Mucosa of descending colon (tissue), 3 donors: ENCODE measurements at regions not wholly inside any gene's neighbourhood (a gene's known extent, or its start where the extent isn't known, plus 50 kb on each side); places are given as distances from the start of the nearest gene placed in this dataset.

ENCODE experiments used
- ATAC-seq: fragments of 200-7000 bp; cut with Tn5 transposase; one replicate; pipeline ENCODE4 v1.9.1; 2020; ENCODE audit warnings: mild to moderate bottlenecking, moderate library complexity
- DNase-seq, 3 donors: peaks; one replicate each; pipeline ENCODE4 v3.0.0-alpha.2; 2020
- H3K36me3 ChIP-seq: fragments of 200-600 bp; one replicate; pipeline ENCODE4 v1.8.0; 2021; ENCODE audit warnings: low read depth, mild to moderate bottlenecking
- H3K4me1 ChIP-seq: fragments of 200-600 bp; one replicate; pipeline ENCODE4 v1.8.0; 2021; ENCODE audit warnings: low read depth, mild to moderate bottlenecking
- H3K4me3 ChIP-seq: fragments of 200-600 bp; one replicate; pipeline ENCODE4 v1.8.0; 2021; ENCODE audit warnings: mild to moderate bottlenecking
- H3K9me3 ChIP-seq: fragments of 200-600 bp; one replicate; pipeline ENCODE4 v1.8.0; 2021; ENCODE audit warnings: mild to moderate bottlenecking
- intact Hi-C, 2 donors: fragments of 100-400 bp; cut with DNase I in 1 of 2; cut with micrococcal nuclease in 1 of 2; formaldehyde crosslinking; loops; one replicate each; pipeline versions ENCODE4 v1.11.0 to v1.11.1; 2022; cut with DNase I, micrococcal nuclease
- TF ChIP-seq, protein P1 (sequence below): fragments of 200-600 bp; IDR thresholded peaks from one replicate; pipeline ENCODE4 v1.8.0; 2022; ENCODE audit warnings: antibody characterized with exemption, mild to moderate bottlenecking
- donor health status: DM: no; HTN: no; CAD: no; lungs with moderate emphysema.
- donor health status: DM: no; HTN: no; CAD: no.
- donor health status: DM: no; HTN: yes; CAD: no.

DNA sequence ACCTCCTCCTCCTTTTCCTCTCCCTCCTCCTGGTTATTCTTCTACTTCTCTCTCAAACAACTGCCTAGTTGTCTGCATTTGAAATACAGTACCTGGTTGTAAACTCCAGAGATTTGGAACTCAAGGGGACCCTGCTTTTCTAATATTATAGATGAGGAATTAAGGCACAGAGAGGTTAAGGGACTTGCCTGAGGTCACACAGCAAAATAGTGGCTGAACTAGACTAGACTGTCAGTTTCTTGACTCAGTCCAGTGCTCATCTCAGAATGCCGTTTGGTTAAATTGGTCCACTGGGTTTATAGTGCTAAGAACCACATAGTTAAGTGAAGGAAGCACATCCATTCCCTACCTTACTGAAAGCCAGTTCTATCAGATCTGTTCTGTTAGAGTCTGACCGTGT is 105.9 kb upstream of the VASH1 start:
- no peak for DNase-seq
- no peak for ATAC-seq
- Histone ChIP-seq H3K36me3 (no peaks in the 10 kb centered on the region), H3K4me3 (no peak overlapping the region), H3K9me3 (peaks cover 9% of the 10 kb centered on the region), H3K4me1 (no peaks in the 10 kb centered on the region)
- intact Hi-C loops = loop anchor here in 1 of 2 donors (10.0 kb wide), 1 partner anchor 601 kb away; no protein-coding TSS in a partner anchor
- TF ChIP-seq, protein P1, sequence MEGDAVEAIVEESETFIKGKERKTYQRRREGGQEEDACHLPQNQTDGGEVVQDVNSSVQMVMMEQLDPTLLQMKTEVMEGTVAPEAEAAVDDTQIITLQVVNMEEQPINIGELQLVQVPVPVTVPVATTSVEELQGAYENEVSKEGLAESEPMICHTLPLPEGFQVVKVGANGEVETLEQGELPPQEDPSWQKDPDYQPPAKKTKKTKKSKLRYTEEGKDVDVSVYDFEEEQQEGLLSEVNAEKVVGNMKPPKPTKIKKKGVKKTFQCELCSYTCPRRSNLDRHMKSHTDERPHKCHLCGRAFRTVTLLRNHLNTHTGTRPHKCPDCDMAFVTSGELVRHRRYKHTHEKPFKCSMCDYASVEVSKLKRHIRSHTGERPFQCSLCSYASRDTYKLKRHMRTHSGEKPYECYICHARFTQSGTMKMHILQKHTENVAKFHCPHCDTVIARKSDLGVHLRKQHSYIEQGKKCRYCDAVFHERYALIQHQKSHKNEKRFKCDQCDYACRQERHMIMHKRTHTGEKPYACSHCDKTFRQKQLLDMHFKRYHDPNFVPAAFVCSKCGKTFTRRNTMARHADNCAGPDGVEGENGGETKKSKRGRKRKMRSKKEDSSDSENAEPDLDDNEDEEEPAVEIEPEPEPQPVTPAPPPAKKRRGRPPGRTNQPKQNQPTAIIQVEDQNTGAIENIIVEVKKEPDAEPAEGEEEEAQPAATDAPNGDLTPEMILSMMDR = no peak

DNA sequence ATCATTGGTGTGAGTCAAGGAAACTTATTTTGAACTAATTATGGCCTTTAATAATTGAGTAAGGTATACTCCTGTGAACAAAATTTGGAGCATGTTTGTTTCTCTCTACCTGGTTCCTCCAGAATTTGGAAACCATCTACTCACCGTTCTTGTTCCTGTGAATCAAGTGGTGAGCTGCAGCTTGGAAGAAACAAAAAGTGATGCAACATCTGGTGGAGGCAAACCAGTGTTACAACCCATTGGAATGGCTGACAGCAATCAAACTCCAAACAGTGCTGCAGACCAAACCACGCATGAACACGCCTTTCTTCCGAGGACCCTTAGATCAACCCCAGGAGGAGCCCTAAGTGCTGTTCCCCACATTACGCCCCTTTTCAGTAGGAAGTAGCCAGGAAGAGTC is 104.7 kb upstream of the VASH1 start:
- H3K4me1 ChIP-seq = no peaks in the 10 kb centered on the region
- intact Hi-C loops = loop anchor here in 1 of 2 donors (10.0 kb wide), 1 partner anchor 602 kb away; no protein-coding TSS in a partner anchor
- no peak for ATAC-seq
- TF ChIP-seq, protein P1 = no peak
- H3K4me3 ChIP-seq = no peak overlapping the region
- peaks cover 9% of the 10 kb centered on the region for H3K9me3 ChIP-seq
- no peaks in the 10 kb centered on the region for H3K36me3 ChIP-seq
- DNase-seq = no peak

DNA sequence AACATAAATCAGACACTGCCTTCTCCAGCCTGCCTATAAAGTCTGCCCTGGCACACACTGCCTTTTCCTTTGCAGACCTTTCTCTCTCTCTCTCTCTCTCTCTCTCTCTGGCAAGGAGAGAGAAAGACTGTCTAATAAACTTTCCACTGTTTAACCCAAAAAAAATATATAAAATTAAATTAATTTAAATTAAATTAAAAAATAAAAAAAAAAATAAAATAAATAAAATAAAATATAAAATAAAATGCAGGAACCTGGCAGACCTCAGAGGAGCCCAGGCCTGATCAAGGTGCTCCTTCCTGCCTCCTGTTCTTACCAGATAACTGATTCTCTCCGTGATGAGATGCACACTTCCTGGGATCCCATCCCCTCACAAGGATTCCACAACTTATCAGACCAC is 103.9 kb upstream of the VASH1 start:
- H3K9me3 ChIP-seq = peaks cover 9% of the 10 kb centered on the region
- ATAC-seq = no peak
- H3K4me3 ChIP-seq = no peak overlapping the region
- intact Hi-C loops = loop anchor here in 1 of 2 donors (10.0 kb wide), 1 partner anchor 603 kb away; no protein-coding TSS in a partner anchor
- H3K4me1 ChIP-seq = no peaks in the 10 kb centered on the region
- no peak for DNase-seq
- no peaks in the 10 kb centered on the region for H3K36me3 ChIP-seq
- TF ChIP-seq, protein P1 = no peak

DNA sequence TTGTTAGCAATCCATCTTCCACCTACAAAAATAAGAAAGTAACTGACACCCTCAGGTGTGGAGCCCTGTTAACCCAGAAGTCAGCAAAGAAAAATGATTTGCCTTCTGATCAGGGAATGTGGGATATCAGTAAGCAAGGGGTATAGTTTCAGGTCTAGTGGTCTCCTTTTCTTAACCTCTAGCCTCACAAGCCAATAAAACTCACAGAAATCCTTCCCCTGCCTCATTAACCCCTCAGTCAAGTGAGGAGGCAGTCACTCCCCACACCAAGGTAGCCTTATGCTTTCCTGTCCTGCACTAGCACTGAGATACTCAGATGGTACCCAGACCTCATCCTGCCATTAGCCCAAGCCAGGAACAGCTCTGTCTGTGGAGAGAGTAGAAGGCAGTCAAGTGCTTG is 103.4 kb upstream of the VASH1 start:
- intact Hi-C loops = loop anchor here in 1 of 2 donors (10.0 kb wide), 1 partner anchor 603 kb away; no protein-coding TSS in a partner anchor
- TF ChIP-seq, protein P1 = no peak
- Histone ChIP-seq H3K4me1 (no peaks in the 10 kb centered on the region), H3K9me3 (peaks cover 9% of the 10 kb centered on the region), H3K36me3 (no peaks in the 10 kb centered on the region), H3K4me3 (no peak overlapping the region)
- DNase-seq (no peak), ATAC-seq (no peak)

DNA sequence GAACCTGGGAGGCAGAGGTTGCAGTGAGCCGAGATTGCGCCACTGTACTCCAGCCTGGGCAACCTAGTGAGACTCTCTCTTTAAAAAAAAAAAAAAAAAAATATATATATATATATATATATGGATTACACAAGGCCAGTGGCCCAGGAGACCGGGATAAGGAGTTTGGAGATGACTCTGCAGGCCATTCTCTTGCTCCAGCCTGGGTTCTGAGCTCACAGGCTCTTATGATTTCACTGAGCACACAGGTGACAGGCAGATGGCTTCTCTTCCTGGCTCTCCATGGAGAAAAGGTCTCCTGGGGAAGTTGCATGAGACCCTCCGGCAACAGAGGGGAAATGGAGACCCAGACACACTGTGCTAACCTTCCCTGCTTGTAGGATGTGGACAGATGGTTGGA is 98.7 kb upstream of the VASH1 start:
- TF ChIP-seq, protein P1 = no peak
- Histone ChIP-seq H3K9me3 (peaks cover 9% of the 10 kb centered on the region), H3K36me3 (no peaks in the 10 kb centered on the region), H3K4me1 (no peaks in the 10 kb centered on the region), H3K4me3 (no peak overlapping the region)
- intact Hi-C loops = no loop called here
- ATAC-seq = no peak
- DNase-seq = no peak

DNA sequence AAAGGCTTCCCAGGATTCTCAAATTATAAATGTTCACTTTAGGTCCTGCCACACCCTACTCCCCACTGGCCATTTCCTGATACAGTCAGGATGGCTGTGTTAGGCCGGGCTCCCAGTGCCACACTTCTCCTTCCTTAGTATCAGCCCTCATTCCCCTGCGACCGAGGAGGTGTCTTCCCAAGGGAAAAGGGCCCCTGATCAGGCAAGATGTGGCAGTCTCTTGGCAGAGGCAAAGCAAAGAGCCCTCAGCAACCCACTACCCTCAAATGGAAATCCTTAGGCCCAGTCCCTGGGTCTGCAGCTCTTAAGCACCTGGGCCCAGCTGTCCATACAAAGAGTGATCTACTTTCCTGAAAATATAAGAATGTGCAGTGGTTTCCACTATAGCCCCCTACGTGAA is 96.5 kb upstream of the VASH1 start:
- intact Hi-C loops = no loop called here
- H3K4me3 ChIP-seq = no peak overlapping the region
- DNase-seq (no peak), ATAC-seq (no peak)
- no peaks in the 10 kb centered on the region for H3K9me3 ChIP-seq
- no peaks in the 10 kb centered on the region for H3K4me1 ChIP-seq
- H3K36me3 ChIP-seq = no peaks in the 10 kb centered on the region
- TF ChIP-seq, protein P1 = no peak
